HepG2 (cell line): ENCODE measurements at regions not wholly inside any gene's neighbourhood (a gene's known extent, or its start where the extent isn't known, plus 50 kb on each side); places are given as distances from the start of the nearest gene placed in this dataset.
"Not testable (repeated sequence)": the region's sequence is repeated elsewhere in the genome, so short reads cannot be mapped to it uniquely, and the experiment has no call there.

ENCODE experiments used
- ATAC-seq: fragments of 200-7000 bp; cut with Tn5 transposase; 3 replicates; pipeline ENCODE4 v1.9.1; 2020; ENCODE audit warnings: mild to moderate bottlenecking, moderate library complexity
- BruUV-seq: library from RNA; stranded (reverse); fragments of 400-500 nt; replicated peaks from 2 replicates; lab custom pipeline; 2021; lab: Mats Ljungman, UMichigan
- CTCF ChIA-PET: fragments of 300-600 bp; formaldehyde crosslinking; extraction: SDS; loops from one replicate; lab custom pipeline; 2021; ENCODE audit warnings: low total read pairs, inconsistent platforms, low intra/inter-chr PET ratio; lab: Yijun Ruan, JAX
- POLR2A ChIA-PET: fragments of 350-600 bp; sonication (Branson Sonifier 250); formaldehyde crosslinking; loops from one replicate; lab custom pipeline; 2020; ENCODE audit warnings: antibody characterized with exemption, inconsistent platforms; lab: Yijun Ruan, JAX
- DNase-seq: peaks from one replicate; pipeline ENCODE4 v3.0.0-alpha.2; 2015; ENCODE audit warnings: low spot score
- FAIRE-seq: peaks from 3 replicates; lab custom pipeline; 2011; peaks lifted over from hg19 to GRCh38; lab: Jason Lieb, UNC
- H2AFZ ChIP-seq: one replicate; pipeline ENCODE4 v1.6.1; 2011; ENCODE audit warnings: low read length, inconsistent platforms
- H3K27ac ChIP-seq: fragments of 300-600 bp; 3 replicates; pipeline ENCODE4 v1.8.0; 2011; ENCODE audit warnings: mixed run types, mild to moderate bottlenecking, mixed read lengths, low read length, inconsistent platforms; ENCODE audit not compliant: insufficient read depth; ENCODE audit errors: extremely low read length
- H3K27me3 ChIP-seq, 2 experiments: fragments of 200-600 bp in 1 of 2; 2 replicates in 1 of 2; 3 replicates in 1 of 2; pipeline versions ENCODE4 v1.6.0 to v1.8.0; 2011; ENCODE audit warnings: low read length in 2 of 2, mild to moderate bottlenecking in 2 of 2, moderate library complexity in 2 of 2, inconsistent platforms in 1 of 2; ENCODE audit not compliant: insufficient read depth in 2 of 2, control insufficient read depth in 1 of 2
- H3K36me3 ChIP-seq, 2 experiments: fragments of 200-600 bp in 1 of 2; replicated peaks in 1 of 2; 2 replicates in 1 of 2; 3 replicates in 1 of 2; pipeline versions ENCODE4 v1.5.1 to v1.8.0; 2011; ENCODE audit warnings: low read length in 2 of 2, inconsistent platforms in 1 of 2; ENCODE audit not compliant: insufficient read depth in 2 of 2, control insufficient read depth in 1 of 2
- H3K4me1 ChIP-seq: 2 replicates; pipeline ENCODE4 v1.5.1; 2012; ENCODE audit warnings: low read length, inconsistent platforms; ENCODE audit not compliant: insufficient read depth
- H3K4me2 ChIP-seq: 2 replicates; pipeline ENCODE4 v1.6.0; 2011; ENCODE audit warnings: low read depth, low read length, inconsistent platforms
- H3K4me3 ChIP-seq, 3 experiments: fragments of 200-600 bp in 1 of 3; sonication (generic), shearing (Covaris generic) in 1 of 3; replicated peaks in 1 of 3; 2 replicates each; pipeline ENCODE4 v1.5.1; 2011 to 2016; ENCODE audit warnings: low read length in 3 of 3, inconsistent platforms in 2 of 3, low read depth in 2 of 3, mild to moderate bottlenecking in 2 of 3, control low read depth in 1 of 3, mixed read lengths in 1 of 3; ENCODE audit not compliant: insufficient read depth in 1 of 3
- H3K79me2 ChIP-seq: one replicate; pipeline ENCODE4 v1.6.1; 2011; ENCODE audit warnings: low read length, inconsistent platforms; ENCODE audit not compliant: insufficient read depth
- H3K9ac ChIP-seq: 2 replicates; pipeline ENCODE4 v1.6.0; 2011; ENCODE audit warnings: mild to moderate bottlenecking, low read depth, low read length, inconsistent platforms; ENCODE audit not compliant: insufficient read depth
- H3K9me3 ChIP-seq: 2 replicates; pipeline ENCODE4 v1.5.1; 2012; ENCODE audit warnings: mild to moderate bottlenecking, low read length
- H4K20me1 ChIP-seq: 2 replicates; pipeline ENCODE4 v1.6.0; 2011; ENCODE audit warnings: inconsistent platforms, mild to moderate bottlenecking, low read length, moderate library complexity; ENCODE audit not compliant: insufficient read depth
- PAXIP1 ChIP-seq: sonication (generic); formaldehyde crosslinking; conservative IDR thresholded peaks from 2 replicates; pipeline ENCODE4 v1.4.0; 2020; ENCODE audit warnings: mild to moderate bottlenecking, missing genetic modification reagents, moderate library complexity
- ZBTB4 ChIP-seq: sonication (generic); formaldehyde crosslinking; IDR thresholded peaks from 2 replicates; pipeline ENCODE4 v1.4.0; 2020; ENCODE audit warnings: missing genetic modification reagents, mild to moderate bottlenecking, borderline replicate concordance
- WGBS: methylation state at CpG from one replicate; pipeline ENCODE4 v1.1.6; 2017; ENCODE audit warnings: low lambda C conversion rate; 5-methylcytosine and 5-hydroxymethylcytosine counted together
- in situ Hi-C: cut with HindIII; loops from 2 replicates; pipeline ENCODE4 v1.10.0; 2017; ENCODE audit warnings: low pct_unique_long_range_greater_than_20kb; ENCODE audit not compliant: extremely low pct_ligation_motif_present
- intact Hi-C: fragments of 100-400 bp; cut with micrococcal nuclease; formaldehyde crosslinking; loops from one replicate; pipeline ENCODE4 v1.10.0; 2022; ENCODE audit not compliant: unreplicated experiment

- no peak for TF ChIP-seq ZBTB4 (CRISPR knock-in tag)
- TF ChIP-seq PAXIP1 (CRISPR knock-in tag) = no peak
Observed at GRCh38 chr6:109879521-109879920, 98.6 kb upstream of the GPR6 start (continued).

- H3K27ac ChIP-seq, H3K4me3 ChIP-seq, CTCF ChIA-PET, H3K9ac ChIP-seq, H3K4me1 ChIP-seq, ATAC-seq, H3K79me2 ChIP-seq, intact Hi-C loops, H3K4me2 ChIP-seq, H2AFZ ChIP-seq, H3K36me3 ChIP-seq, POLR2A ChIA-PET, DNase-seq, BruUV-seq, FAIRE-seq, in situ Hi-C loops, H3K9me3 ChIP-seq, H4K20me1 ChIP-seq: not testable (repeated sequence)
- 13% methylated on average over 3 of the region's 19 CpGs for WGBS
- H3K27me3 ChIP-seq = peaks cover 0 to 26% of the 10 kb centered on the region in 2 experiments; a peak in 3 of 5 replicates
Observed at GRCh38 chr6:109881069-109881468, 97.0 kb upstream of the GPR6 start.

GRCh38 chr6:109881953-109882490, 96.1 kb upstream of the GPR6 start:
- CTCF ChIA-PET, ATAC-seq, H3K9me3 ChIP-seq, H3K36me3 ChIP-seq, FAIRE-seq, H2AFZ ChIP-seq, intact Hi-C loops, in situ Hi-C loops, H3K4me3 ChIP-seq, POLR2A ChIA-PET, H3K4me1 ChIP-seq, DNase-seq, BruUV-seq, H3K27ac ChIP-seq, H3K4me2 ChIP-seq, H3K9ac ChIP-seq, H3K79me2 ChIP-seq, H4K20me1 ChIP-seq: not testable (repeated sequence)
- H3K27me3 ChIP-seq = peaks cover 0 to 25% of the 10 kb centered on the region in 2 experiments; a peak in 4 of 5 replicates
- WGBS = 90% methylated on average over 1 of the region's 1 CpG
